GM18867 (cell line): ENCODE measurements at regions not wholly inside any gene's neighbourhood (a gene's known extent, or its start where the extent isn't known, plus 50 kb on each side); places are given as distances from the start of the nearest gene placed in this dataset.
"Not testable (repeated sequence)": the region's sequence is repeated elsewhere in the genome, so short reads cannot be mapped to it uniquely, and the experiment has no call there.

Source experiments
- ATAC-seq: cut with Tn5 transposase; IDR thresholded peaks from one replicate; pipeline ENCODE4 v1.9.1; 2021; ENCODE audit warnings: mild to moderate bottlenecking, moderate library complexity; ENCODE audit not compliant: unreplicated experiment

GRCh38 chr2:203585516-203585915, 50.4 kb upstream of the RAPH1 start:
- ATAC-seq: no peak

GRCh38 chr2:203586206-203586605, 51.1 kb upstream of the RAPH1 start:
- ATAC-seq: no peak

GRCh38 chr2:203586696-203587095, 51.6 kb upstream of the RAPH1 start:
- no peak for ATAC-seq

- no peak for ATAC-seq
These were observed 55.4 kb upstream of the RAPH1 start for GRCh38 chr2:203590496-203590895.

- ATAC-seq: no peak
These were observed 56.5 kb upstream of the RAPH1 start for GRCh38 chr2:203591642-203592041.

GRCh38 chr2:203592470-203592869, 57.4 kb upstream of the RAPH1 start:
- no peak for ATAC-seq

- no peak for ATAC-seq
These were observed 59.4 kb upstream of the RAPH1 start for GRCh38 chr2:203594541-203594940.

GRCh38 chr2:203596183-203596582, 61.1 kb upstream of the RAPH1 start:
- ATAC-seq: no peak

- peak; percentile 48 for ATAC-seq
These were observed 64.4 kb upstream of the RAPH1 start for GRCh38 chr2:203599509-203599908.

GRCh38 chr2:203600286-203600685, 65.2 kb upstream of the RAPH1 start:
- no peak for ATAC-seq

GRCh38 chr2:203603456-203604389, 68.6 kb upstream of the RAPH1 start:
- no peak for ATAC-seq

GRCh38 chr2:203605302-203605701, 70.2 kb upstream of the RAPH1 start:
- no peak for ATAC-seq

- ATAC-seq: no peak
These were observed 71.0 kb upstream of the RAPH1 start for GRCh38 chr2:203606051-203606450.

- no peak for ATAC-seq
These were observed 75.5 kb upstream of the RAPH1 start for GRCh38 chr2:203610558-203610957.

GRCh38 chr2:203612246-203612645, 77.1 kb upstream of the RAPH1 start:
- no peak for ATAC-seq

GRCh38 chr2:203619267-203619878, 84.3 kb upstream of the RAPH1 start:
- no peak for ATAC-seq

- ATAC-seq: no peak
These were observed 84.4 kb upstream of the CD28 start for GRCh38 chr2:203621981-203622515.

GRCh38 chr2:203623096-203623495, 83.3 kb upstream of the CD28 start:
- no peak for ATAC-seq

- ATAC-seq: no peak
These were observed 82.8 kb upstream of the CD28 start for GRCh38 chr2:203623661-203624060.

GRCh38 chr2:203625701-203626100, 80.7 kb upstream of the CD28 start:
- ATAC-seq: no peak

GRCh38 chr2:203626247-203626646, 80.2 kb upstream of the CD28 start:
- not testable (repeated sequence) for ATAC-seq
